ENCODE measurements at regions not wholly inside any gene's neighbourhood (a gene's known extent, or its start where the extent isn't known, plus 50 kb on each side); places are given as distances from the start of the nearest gene placed in this dataset.

DNA sequence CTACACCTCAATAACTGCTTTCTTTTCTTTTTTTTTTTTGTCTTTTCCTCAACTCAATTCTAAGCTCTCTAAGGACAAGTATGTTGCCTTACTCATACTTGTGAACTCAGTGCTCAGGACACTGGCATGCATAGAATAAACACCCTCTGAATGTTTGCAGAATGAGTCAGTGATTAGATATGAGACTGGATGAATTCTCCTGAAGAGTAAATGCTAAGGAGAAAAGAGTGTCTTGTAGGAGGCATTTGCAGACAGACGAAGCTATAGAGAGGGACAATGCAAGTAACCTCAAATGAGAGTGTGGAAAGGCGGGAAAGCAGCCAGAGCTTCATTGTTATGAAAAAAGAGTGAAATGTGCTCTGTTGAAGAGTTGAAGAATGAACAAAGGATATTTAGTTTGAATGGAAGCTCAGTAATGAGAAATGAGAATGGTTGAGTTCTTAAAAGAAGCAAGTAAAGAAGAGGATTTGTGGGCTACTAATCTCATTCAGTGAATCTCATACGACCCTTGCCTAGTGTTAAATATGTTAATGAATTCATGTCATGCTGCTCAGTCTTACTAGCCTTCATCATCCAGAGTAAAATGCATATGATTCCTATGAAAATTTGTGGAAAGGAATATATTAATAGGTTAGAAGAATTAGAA is 166.1 kb upstream of the DPYD start:
- H3K9ac ChIP-seq (ENCODE audit: low read length in 5 of 5): no peak overlapping the region
- no peaks in the 10 kb centered on the region for H3K4me1 ChIP-seq (ENCODE audit: control insufficient read depth in 5 of 5, insufficient read depth in 5 of 5, low read length in 5 of 5)
- no peaks in the 10 kb centered on the region for H3K27me3 ChIP-seq (ENCODE audit: control insufficient read depth in 5 of 5, insufficient read depth in 4 of 5, low read length in 5 of 5)
- no peaks in the 10 kb centered on the region for H3K36me3 ChIP-seq (ENCODE audit: control insufficient read depth in 5 of 5, insufficient read depth in 5 of 5, low read length in 5 of 5)
- H3K27ac ChIP-seq (ENCODE audit: low read depth, low read length): no peak overlapping the region
- no peak overlapping the region for H3K4me3 ChIP-seq (ENCODE audit: low read depth in 1 of 5, low read length in 5 of 5)
- H3K9me3 ChIP-seq (ENCODE audit: control insufficient read depth in 5 of 5, low read length in 5 of 5): no peaks in the 10 kb centered on the region

GRCh38 chr1:98086156-98086555 is 165.3 kb upstream of the DPYD start:
- H3K36me3 ChIP-seq (ENCODE audit: control insufficient read depth in 5 of 5, insufficient read depth in 5 of 5, low read length in 5 of 5): no peaks in the 10 kb centered on the region
- no peak overlapping the region for H3K9ac ChIP-seq (ENCODE audit: low read length in 5 of 5)
- H3K27ac ChIP-seq (ENCODE audit: low read depth, low read length): no peak overlapping the region
- no peaks in the 10 kb centered on the region for H3K27me3 ChIP-seq (ENCODE audit: control insufficient read depth in 5 of 5, insufficient read depth in 4 of 5, low read length in 5 of 5)
- no peaks in the 10 kb centered on the region for H3K4me1 ChIP-seq (ENCODE audit: control insufficient read depth in 5 of 5, insufficient read depth in 5 of 5, low read length in 5 of 5)
- no peaks in the 10 kb centered on the region for H3K9me3 ChIP-seq (ENCODE audit: control insufficient read depth in 5 of 5, low read length in 5 of 5)
- H3K4me3 ChIP-seq (ENCODE audit: low read depth in 1 of 5, low read length in 5 of 5): no peak overlapping the region

- no peaks in the 10 kb centered on the region for H3K4me1 ChIP-seq (ENCODE audit: control insufficient read depth in 5 of 5, insufficient read depth in 5 of 5, low read length in 5 of 5)
- H3K4me3 ChIP-seq (ENCODE audit: low read depth in 1 of 5, low read length in 5 of 5): no peak overlapping the region
Measured at GRCh38 chr1:98084188-98084587, 163.4 kb upstream of the DPYD start.

GRCh38 chr1:98081944-98082343 is 161.1 kb upstream of the DPYD start:
- Histone ChIP-seq H3K9ac (ENCODE audit: low read length in 5 of 5) (no peak overlapping the region), H3K27ac (ENCODE audit: low read depth, low read length) (no peak overlapping the region), H3K4me3 (ENCODE audit: low read depth in 1 of 5, low read length in 5 of 5) (no peak overlapping the region), H3K36me3 (ENCODE audit: control insufficient read depth in 5 of 5, insufficient read depth in 5 of 5, low read length in 5 of 5) (no peaks in the 10 kb centered on the region), H3K27me3 (ENCODE audit: control insufficient read depth in 5 of 5, insufficient read depth in 4 of 5, low read length in 5 of 5) (no peaks in the 10 kb centered on the region), H3K4me1 (ENCODE audit: control insufficient read depth in 5 of 5, insufficient read depth in 5 of 5, low read length in 5 of 5) (no peaks in the 10 kb centered on the region), H3K9me3 (ENCODE audit: control insufficient read depth in 5 of 5, low read length in 5 of 5) (no peaks in the 10 kb centered on the region)

More at GRCh38 chr1:98084188-98084587, 163.4 kb upstream of the DPYD start:
- Histone ChIP-seq H3K9ac (ENCODE audit: low read length in 5 of 5) (no peak overlapping the region), H3K9me3 (ENCODE audit: control insufficient read depth in 5 of 5, low read length in 5 of 5) (no peaks in the 10 kb centered on the region), H3K36me3 (ENCODE audit: control insufficient read depth in 5 of 5, insufficient read depth in 5 of 5, low read length in 5 of 5) (no peaks in the 10 kb centered on the region), H3K27me3 (ENCODE audit: control insufficient read depth in 5 of 5, insufficient read depth in 4 of 5, low read length in 5 of 5) (no peaks in the 10 kb centered on the region), H3K27ac (ENCODE audit: low read depth, low read length) (no peak overlapping the region)

DNA sequence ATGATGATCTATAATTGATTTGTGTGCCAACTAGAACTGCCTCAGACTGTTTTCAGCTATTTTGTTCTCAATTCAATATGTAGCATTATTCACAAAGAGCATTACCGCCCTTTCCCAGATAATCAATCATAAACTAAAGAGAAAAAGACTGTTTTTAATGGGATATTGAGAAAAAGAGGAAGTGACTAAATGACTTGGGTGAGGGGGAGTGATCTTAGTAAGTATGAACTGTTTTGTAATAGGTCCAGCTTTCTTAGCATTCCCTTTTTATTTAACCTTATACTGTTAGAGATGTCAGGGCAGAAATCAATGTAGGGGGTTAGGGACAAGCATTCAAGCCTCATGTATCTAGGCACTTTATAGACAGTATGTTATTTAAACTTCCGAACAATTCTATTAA is 157.8 kb upstream of the DPYD start:
- no peak overlapping the region for H3K4me3 ChIP-seq (ENCODE audit: low read depth in 1 of 5, low read length in 5 of 5)
- H3K4me1 ChIP-seq (ENCODE audit: control insufficient read depth in 5 of 5, insufficient read depth in 5 of 5, low read length in 5 of 5): no peaks in the 10 kb centered on the region

DNA sequence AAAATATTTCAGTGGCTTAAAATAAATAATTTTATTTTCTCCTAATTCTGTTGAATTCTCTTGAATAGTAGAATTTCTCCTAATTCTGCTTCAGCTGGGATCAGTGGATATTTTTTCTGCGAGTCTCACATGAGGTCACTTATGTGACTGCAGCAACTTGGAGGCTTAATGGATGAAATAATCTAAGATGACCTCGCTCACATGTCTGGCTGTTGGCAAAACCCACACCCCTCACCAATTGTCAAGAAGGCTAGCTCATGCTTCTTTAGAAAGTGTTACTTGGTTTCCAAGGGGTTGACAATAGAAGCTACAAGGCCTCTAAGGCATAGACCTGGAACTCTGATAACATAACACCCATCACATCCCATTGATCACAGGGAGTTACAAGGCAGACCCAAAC is 156.9 kb upstream of the DPYD start:
- Histone ChIP-seq H3K4me3 (ENCODE audit: low read depth in 1 of 5, low read length in 5 of 5) (no peak overlapping the region), H3K36me3 (ENCODE audit: control insufficient read depth in 5 of 5, insufficient read depth in 5 of 5, low read length in 5 of 5) (no peaks in the 10 kb centered on the region), H3K27me3 (ENCODE audit: control insufficient read depth in 5 of 5, insufficient read depth in 4 of 5, low read length in 5 of 5) (no peaks in the 10 kb centered on the region), H3K4me1 (ENCODE audit: control insufficient read depth in 5 of 5, insufficient read depth in 5 of 5, low read length in 5 of 5) (no peaks in the 10 kb centered on the region), H3K27ac (ENCODE audit: low read depth, low read length) (no peak overlapping the region), H3K9ac (ENCODE audit: low read length in 5 of 5) (no peak overlapping the region), H3K9me3 (ENCODE audit: control insufficient read depth in 5 of 5, low read length in 5 of 5) (no peaks in the 10 kb centered on the region)

More for the DNA sequence above, 157.8 kb upstream of the DPYD start:
- H3K27ac ChIP-seq (ENCODE audit: low read depth, low read length): no peak overlapping the region
- H3K36me3 ChIP-seq (ENCODE audit: control insufficient read depth in 5 of 5, insufficient read depth in 5 of 5, low read length in 5 of 5): no peaks in the 10 kb centered on the region
- no peaks in the 10 kb centered on the region for H3K27me3 ChIP-seq (ENCODE audit: control insufficient read depth in 5 of 5, insufficient read depth in 4 of 5, low read length in 5 of 5)
- no peaks in the 10 kb centered on the region for H3K9me3 ChIP-seq (ENCODE audit: control insufficient read depth in 5 of 5, low read length in 5 of 5)
- H3K9ac ChIP-seq (ENCODE audit: low read length in 5 of 5): no peak overlapping the region

DNA sequence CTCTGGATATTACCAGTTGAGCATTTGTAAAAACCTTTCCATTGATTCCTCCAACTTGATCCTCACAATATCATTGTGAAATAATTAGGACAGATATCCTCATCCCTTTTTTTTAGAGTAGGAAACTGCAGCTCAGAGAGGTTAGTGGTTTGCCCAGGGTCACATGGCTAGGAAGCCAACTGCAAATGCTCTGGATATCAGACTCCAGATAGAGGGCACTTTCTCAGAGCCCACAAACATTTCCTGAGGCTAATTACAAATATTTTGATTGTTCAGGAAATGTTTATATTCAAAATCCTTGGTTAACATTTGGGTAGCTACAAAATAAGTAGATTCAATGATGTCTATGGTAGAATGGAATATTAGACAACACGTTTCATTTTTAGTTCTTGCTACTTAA is 154.8 kb upstream of the DPYD start:
- Histone ChIP-seq H3K27ac (ENCODE audit: low read depth, low read length) (no peak overlapping the region), H3K36me3 (ENCODE audit: control insufficient read depth in 5 of 5, insufficient read depth in 5 of 5, low read length in 5 of 5) (no peaks in the 10 kb centered on the region), H3K9ac (ENCODE audit: low read length in 5 of 5) (no peak overlapping the region), H3K4me3 (ENCODE audit: low read depth in 1 of 5, low read length in 5 of 5) (no peak overlapping the region), H3K4me1 (ENCODE audit: control insufficient read depth in 5 of 5, insufficient read depth in 5 of 5, low read length in 5 of 5) (no peaks in the 10 kb centered on the region), H3K9me3 (ENCODE audit: control insufficient read depth in 5 of 5, low read length in 5 of 5) (no peaks in the 10 kb centered on the region), H3K27me3 (ENCODE audit: control insufficient read depth in 5 of 5, insufficient read depth in 4 of 5, low read length in 5 of 5) (no peaks in the 10 kb centered on the region)

GRCh38 chr1:98073823-98074222 is 153.0 kb upstream of the DPYD start:
- Histone ChIP-seq H3K4me3 (ENCODE audit: low read depth in 1 of 5, low read length in 5 of 5) (no peak overlapping the region), H3K27ac (ENCODE audit: low read depth, low read length) (no peak overlapping the region), H3K9ac (ENCODE audit: low read length in 5 of 5) (no peak overlapping the region), H3K36me3 (ENCODE audit: control insufficient read depth in 5 of 5, insufficient read depth in 5 of 5, low read length in 5 of 5) (no peaks in the 10 kb centered on the region), H3K27me3 (ENCODE audit: control insufficient read depth in 5 of 5, insufficient read depth in 4 of 5, low read length in 5 of 5) (no peaks in the 10 kb centered on the region), H3K4me1 (ENCODE audit: control insufficient read depth in 5 of 5, insufficient read depth in 5 of 5, low read length in 5 of 5) (no peaks in the 10 kb centered on the region), H3K9me3 (ENCODE audit: control insufficient read depth in 5 of 5, low read length in 5 of 5) (no peaks in the 10 kb centered on the region)

DNA sequence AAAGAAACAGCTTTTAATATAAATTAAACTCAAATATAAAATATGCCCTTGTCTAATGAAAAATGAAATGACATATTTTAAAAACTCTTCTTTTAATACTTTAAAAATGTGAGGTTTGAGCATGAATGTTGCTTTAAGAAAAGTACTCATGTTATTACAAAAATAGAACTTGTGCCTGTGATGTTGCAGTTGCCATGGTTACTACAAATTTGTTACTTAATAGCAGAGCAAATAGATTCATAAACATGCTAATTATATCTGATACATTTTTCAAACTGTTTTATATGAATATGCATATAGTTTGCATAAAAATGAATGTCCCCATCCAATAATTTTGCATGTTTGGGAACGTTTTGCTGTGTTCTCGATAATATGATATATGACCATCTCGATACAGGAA is 152.3 kb upstream of the DPYD start:
- Histone ChIP-seq H3K9me3 (ENCODE audit: control insufficient read depth in 5 of 5, low read length in 5 of 5) (no peaks in the 10 kb centered on the region), H3K27me3 (ENCODE audit: control insufficient read depth in 5 of 5, insufficient read depth in 4 of 5, low read length in 5 of 5) (no peaks in the 10 kb centered on the region)

GRCh38 chr1:98072047-98072446 is 151.2 kb upstream of the DPYD start:
- Histone ChIP-seq H3K4me1 (ENCODE audit: control insufficient read depth in 5 of 5, insufficient read depth in 5 of 5, low read length in 5 of 5) (no peaks in the 10 kb centered on the region), H3K4me3 (ENCODE audit: low read depth in 1 of 5, low read length in 5 of 5) (no peak overlapping the region), H3K27me3 (ENCODE audit: control insufficient read depth in 5 of 5, insufficient read depth in 4 of 5, low read length in 5 of 5) (no peaks in the 10 kb centered on the region), H3K36me3 (ENCODE audit: control insufficient read depth in 5 of 5, insufficient read depth in 5 of 5, low read length in 5 of 5) (no peaks in the 10 kb centered on the region), H3K9ac (ENCODE audit: low read length in 5 of 5) (no peak overlapping the region), H3K27ac (ENCODE audit: low read depth, low read length) (no peak overlapping the region), H3K9me3 (ENCODE audit: control insufficient read depth in 5 of 5, low read length in 5 of 5) (no peaks in the 10 kb centered on the region)

More for the DNA sequence above, 152.3 kb upstream of the DPYD start:
- no peaks in the 10 kb centered on the region for H3K36me3 ChIP-seq (ENCODE audit: control insufficient read depth in 5 of 5, insufficient read depth in 5 of 5, low read length in 5 of 5)
- H3K4me3 ChIP-seq (ENCODE audit: low read depth in 1 of 5, low read length in 5 of 5): no peak overlapping the region
- no peak overlapping the region for H3K9ac ChIP-seq (ENCODE audit: low read length in 5 of 5)
- H3K4me1 ChIP-seq (ENCODE audit: control insufficient read depth in 5 of 5, insufficient read depth in 5 of 5, low read length in 5 of 5): no peaks in the 10 kb centered on the region
- H3K27ac ChIP-seq (ENCODE audit: low read depth, low read length): no peak overlapping the region

DNA sequence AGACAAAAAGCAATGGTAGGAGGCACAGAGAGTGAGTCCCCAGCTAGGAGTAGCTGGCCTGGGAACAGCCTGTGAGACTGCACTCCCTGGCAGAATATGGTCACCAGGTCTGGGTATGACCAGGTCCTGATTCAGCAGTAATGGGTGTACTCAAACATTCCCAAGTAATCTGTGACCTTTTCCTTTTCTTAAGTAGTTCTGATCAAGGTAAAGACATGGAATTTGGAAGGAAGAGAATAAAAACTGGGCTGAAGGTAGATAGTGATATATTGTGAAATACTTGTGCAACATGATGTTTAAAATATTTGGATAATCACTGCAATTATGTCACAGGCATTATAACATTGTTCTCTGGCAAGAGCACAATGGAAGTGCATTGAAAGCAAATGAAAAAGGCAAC is 147.2 kb upstream of the DPYD start:
- no peak overlapping the region for H3K9ac ChIP-seq (ENCODE audit: low read length in 5 of 5)
- no peaks in the 10 kb centered on the region for H3K9me3 ChIP-seq (ENCODE audit: control insufficient read depth in 5 of 5, low read length in 5 of 5)
- no peak overlapping the region for H3K27ac ChIP-seq (ENCODE audit: low read depth, low read length)
- H3K4me3 ChIP-seq (ENCODE audit: low read depth in 1 of 5, low read length in 5 of 5): no peak overlapping the region
- H3K27me3 ChIP-seq (ENCODE audit: control insufficient read depth in 5 of 5, insufficient read depth in 4 of 5, low read length in 5 of 5): no peaks in the 10 kb centered on the region
- H3K4me1 ChIP-seq (ENCODE audit: control insufficient read depth in 5 of 5, insufficient read depth in 5 of 5, low read length in 5 of 5): no peaks in the 10 kb centered on the region
- H3K36me3 ChIP-seq (ENCODE audit: control insufficient read depth in 5 of 5, insufficient read depth in 5 of 5, low read length in 5 of 5): no peaks in the 10 kb centered on the region
